ENCODE measurements at regions not wholly inside any gene's neighbourhood (a gene's known extent, or its start where the extent isn't known, plus 50 kb on each side); places are given as distances from the start of the nearest gene placed in this dataset.
"Not testable (repeated sequence)": the region's sequence is repeated elsewhere in the genome, so short reads cannot be mapped to it uniquely, and the experiment has no call there.

- DNase-seq, result no peak
Measured at GRCh38 chr5:110812639-110813038, 73.8 kb downstream of the SLC25A46 start.

- no peak for DNase-seq
Measured at GRCh38 chr5:110815916-110816605, 77.3 kb downstream of the SLC25A46 start.

- no peak for DNase-seq
Measured at GRCh38 chr5:110817459-110817858, 78.7 kb downstream of the SLC25A46 start.

- no peak for DNase-seq
Measured at GRCh38 chr5:110823571-110823970, 84.8 kb downstream of the SLC25A46 start.

GRCh38 chr5:110824936-110825441 lies 86.2 kb downstream of the SLC25A46 start:
- no peak for DNase-seq

- DNase-seq, result no peak
Measured at GRCh38 chr5:110832683-110833082, 93.9 kb downstream of the SLC25A46 start.

- DNase-seq, result not testable (repeated sequence)
Measured at GRCh38 chr5:110834933-110835332, 96.1 kb downstream of the SLC25A46 start.

- DNase-seq, result no peak
Measured at GRCh38 chr5:110836851-110837250, 98.0 kb downstream of the SLC25A46 start.

- DNase-seq, result not testable (repeated sequence)
Measured at GRCh38 chr5:110838357-110838756, 99.5 kb downstream of the SLC25A46 start.

- no peak for DNase-seq
Measured at GRCh38 chr5:110838961-110839360, 100.2 kb downstream of the SLC25A46 start.

- no peak for DNase-seq
Measured at GRCh38 chr5:110840347-110840960, 101.6 kb downstream of the SLC25A46 start.

- no peak for DNase-seq
Measured at GRCh38 chr5:110841137-110841536, 102.3 kb downstream of the SLC25A46 start.

GRCh38 chr5:110842948-110843347 lies 104.1 kb downstream of the SLC25A46 start:
- DNase-seq, result no peak

- no peak for DNase-seq
Measured at GRCh38 chr5:110844251-110844650, 105.4 kb downstream of the SLC25A46 start.

- no peak for DNase-seq
Measured at GRCh38 chr5:110846398-110847001, 107.7 kb downstream of the SLC25A46 start.

- no peak for DNase-seq
Measured at GRCh38 chr5:110851357-110851756, 112.5 kb downstream of the SLC25A46 start.

GRCh38 chr5:110852053-110852452 lies 113.2 kb downstream of the SLC25A46 start:
- DNase-seq, result no peak

GRCh38 chr5:110852541-110852940 lies 113.7 kb downstream of the SLC25A46 start:
- no peak for DNase-seq

- DNase-seq, result no peak
Measured at GRCh38 chr5:110853267-110853666, 114.5 kb downstream of the SLC25A46 start.

GRCh38 chr5:110854200-110854599 lies 115.4 kb downstream of the SLC25A46 start:
- DNase-seq, result no peak

GRCh38 chr5:110855961-110856360 lies 117.2 kb downstream of the SLC25A46 start:
- DNase-seq, result no peak

- DNase-seq, result peak; percentile 21
Measured at GRCh38 chr5:110865400-110866094, 126.7 kb downstream of the SLC25A46 start.

GRCh38 chr5:110869927-110870326 lies 131.1 kb downstream of the SLC25A46 start:
- DNase-seq, result no peak
